ENCODE measurements at regions not wholly inside any gene's neighbourhood (a gene's known extent, or its start where the extent isn't known, plus 50 kb on each side); places are given as distances from the start of the nearest gene placed in this dataset.
"Not testable (repeated sequence)": the region's sequence is repeated elsewhere in the genome, so short reads cannot be mapped to it uniquely, and the experiment has no call there.

- Histone ChIP-seq H3K27me3 (ENCODE audit: low read depth) (no peaks in the 10 kb centered on the region), H3K4me3 (no peak overlapping the region), H3K9me3 (no peaks in the 10 kb centered on the region), H3K36me3 (no peaks in the 10 kb centered on the region), H3K4me1 (peaks cover 9% of the 10 kb centered on the region), H3K27ac (no peak overlapping the region)
- no peak for ATAC-seq
- TF ChIP-seq CTCF (IDR thresholded peaks at IDR 0.05): no peak
- no peak for DNase-seq
- intact Hi-C loops (cut with DNase I): no loop called here
These were observed 257.2 kb upstream of the RFC3 start for GRCh38 chr13:33560726-33561125.

GRCh38 chr13:33561627-33562026 lies 256.3 kb upstream of the RFC3 start:
- no peak for DNase-seq
- ATAC-seq: no peak
- no peaks in the 10 kb centered on the region for H3K27me3 ChIP-seq (ENCODE audit: low read depth)
- no peak overlapping the region for H3K4me3 ChIP-seq
- H3K9me3 ChIP-seq: no peaks in the 10 kb centered on the region
- H3K36me3 ChIP-seq: no peaks in the 10 kb centered on the region
- TF ChIP-seq CTCF (IDR thresholded peaks at IDR 0.05): no peak
- peaks cover 9% of the 10 kb centered on the region for H3K4me1 ChIP-seq
- intact Hi-C loops (cut with DNase I): no loop called here
- H3K27ac ChIP-seq: no peak overlapping the region

GRCh38 chr13:33571618-33572017 lies 246.3 kb upstream of the RFC3 start:
- Histone ChIP-seq H3K36me3 (no peaks in the 10 kb centered on the region), H3K9me3 (no peaks in the 10 kb centered on the region), H3K27me3 (ENCODE audit: low read depth) (no peaks in the 10 kb centered on the region), H3K4me1 (no peaks in the 10 kb centered on the region), H3K4me3 (no peak overlapping the region), H3K27ac (no peak overlapping the region)
- DNase-seq (no peak), ATAC-seq (no peak)
- no peak for TF ChIP-seq CTCF (IDR thresholded peaks at IDR 0.05)
- intact Hi-C loops (cut with DNase I): no loop called here

- H3K9me3 ChIP-seq; H3K36me3 ChIP-seq; H3K4me3 ChIP-seq; ATAC-seq; H3K4me1 ChIP-seq; DNase-seq; H3K27ac ChIP-seq; intact Hi-C loops (cut with DNase I); H3K27me3 ChIP-seq (ENCODE audit: low read depth): not testable (repeated sequence)
These were observed 245.6 kb upstream of the RFC3 start for GRCh38 chr13:33572322-33572721.

- no peak overlapping the region for H3K4me3 ChIP-seq
- no peaks in the 10 kb centered on the region for H3K36me3 ChIP-seq
- H3K27me3 ChIP-seq (ENCODE audit: low read depth): no peaks in the 10 kb centered on the region
- no peak for ATAC-seq
- intact Hi-C loops (cut with DNase I): no loop called here
- H3K27ac ChIP-seq: no peak overlapping the region
- DNase-seq: no peak
- no peaks in the 10 kb centered on the region for H3K9me3 ChIP-seq
- no peak for TF ChIP-seq CTCF (IDR thresholded peaks at IDR 0.05)
- H3K4me1 ChIP-seq: no peaks in the 10 kb centered on the region
These were observed 242.6 kb upstream of the RFC3 start for GRCh38 chr13:33575378-33575777.

GRCh38 chr13:33577007-33577406 lies 240.9 kb upstream of the RFC3 start:
- Histone ChIP-seq H3K27ac (no peak overlapping the region), H3K4me1 (no peaks in the 10 kb centered on the region), H3K9me3 (no peaks in the 10 kb centered on the region), H3K27me3 (ENCODE audit: low read depth) (no peaks in the 10 kb centered on the region), H3K36me3 (no peaks in the 10 kb centered on the region), H3K4me3 (no peak overlapping the region)
- intact Hi-C loops (cut with DNase I): no loop called here
- TF ChIP-seq CTCF (IDR thresholded peaks at IDR 0.05): no peak
- DNase-seq (no peak), ATAC-seq (no peak)

Measured in lower lobe of right lung (tissue), 2 donors.